MCF 10A (cell line): ENCODE measurements at regions not wholly inside any gene's neighbourhood (a gene's known extent, or its start where the extent isn't known, plus 50 kb on each side); places are given as distances from the start of the nearest gene placed in this dataset.

ENCODE experiments used
- BruUV-seq: library from RNA; stranded (reverse); fragments of 400-500 nt; replicated peaks from 2 replicates; lab custom pipeline; 2021; lab: Mats Ljungman, UMichigan
- CTCF ChIA-PET: fragments of 300-600 bp; sonication (Branson Sonifier 250); formaldehyde crosslinking; extraction: SDS; loops from one replicate; lab custom pipeline; 2021; ENCODE audit warnings: antibody characterized with exemption, inconsistent platforms; lab: Yijun Ruan, JAX
- POLR2A ChIA-PET: fragments of 300-600, 350-650 bp; sonication (Branson Sonifier 250); formaldehyde crosslinking; extraction: SDS; loops from one replicate; lab custom pipeline; 2020; ENCODE audit warnings: antibody characterized with exemption, inconsistent platforms; lab: Yijun Ruan, JAX
- DNase-seq: peaks from one replicate; pipeline ENCODE4 v3.0.0-alpha.2; 2018; ENCODE audit not compliant: unreplicated experiment
- H3K27ac Mint-ChIP-seq: one replicate; pipeline ENCODE4 v1.8.0; 2022; ENCODE audit warnings: mild to moderate bottlenecking, low read depth, mixed read lengths; ENCODE audit not compliant: unreplicated experiment
- H3K27me3 Mint-ChIP-seq: one replicate; pipeline ENCODE4 v1.8.0; 2022; ENCODE audit warnings: mixed read lengths; ENCODE audit not compliant: insufficient read depth, unreplicated experiment
- H3K36me3 Mint-ChIP-seq: one replicate; pipeline ENCODE4 v1.8.0; 2022; ENCODE audit warnings: mild to moderate bottlenecking, moderate library complexity, mixed read lengths; ENCODE audit not compliant: insufficient read depth, unreplicated experiment
- H3K4me1 Mint-ChIP-seq: one replicate; pipeline ENCODE4 v1.8.0; 2022; ENCODE audit warnings: mixed read lengths; ENCODE audit not compliant: insufficient read depth, unreplicated experiment
- H3K4me3 Mint-ChIP-seq: one replicate; pipeline ENCODE4 v1.8.0; 2022; ENCODE audit warnings: mild to moderate bottlenecking, moderate library complexity, mixed read lengths; ENCODE audit not compliant: unreplicated experiment
- H3K9me3 Mint-ChIP-seq: one replicate; pipeline ENCODE4 v1.8.0; 2022; ENCODE audit warnings: mixed read lengths; ENCODE audit not compliant: unreplicated experiment
- CTCF ChIP-seq: fragments of 200-600 bp; IDR thresholded peaks from one replicate; pipeline ENCODE4 v1.8.0; 2022; ENCODE audit warnings: antibody characterized with exemption, mild to moderate bottlenecking; ENCODE audit not compliant: unreplicated experiment
- intact Hi-C: fragments of 100-400 bp; cut with micrococcal nuclease; formaldehyde crosslinking; loops from 2 replicates; pipeline ENCODE4 v1.14.1; 2022

DNA sequence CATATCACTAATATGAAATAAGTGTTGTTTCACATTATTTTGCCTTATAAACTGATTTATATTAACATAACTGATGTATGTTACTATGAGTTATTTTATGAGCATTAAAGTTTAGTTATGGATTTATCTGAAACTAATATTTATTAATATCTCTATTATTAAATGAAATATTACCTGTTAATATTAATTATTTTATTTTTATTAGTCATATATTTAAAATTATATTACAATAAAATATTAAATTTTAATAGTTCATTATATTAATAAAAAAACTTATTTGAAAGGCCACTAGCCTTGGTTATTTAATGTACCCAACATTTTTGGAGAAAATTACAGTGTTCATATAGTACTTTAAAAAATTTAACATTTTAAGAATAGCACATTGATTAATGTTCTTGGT lies 1643.4 kb upstream of the MIR17HG start:
- DNase-seq, result no peak
- H3K27ac Mint-ChIP-seq, result no peak overlapping the region
- ChIA-PET POLR2A (no interaction called here), CTCF (interaction anchor here (0.7 kb wide), 1 partner anchor 252 kb away, joined by 3 read pairs; no protein-coding TSS in a partner anchor)
- peaks cover 5% of the 10 kb centered on the region for H3K36me3 Mint-ChIP-seq
- intact Hi-C loops, result no loop called here
- H3K9me3 Mint-ChIP-seq, result peaks cover 8% of the 10 kb centered on the region
- no peaks in the 10 kb centered on the region for H3K4me1 Mint-ChIP-seq
- BruUV-seq, result no TSS peak
- H3K27me3 Mint-ChIP-seq, result no peaks in the 10 kb centered on the region
- no peak for TF ChIP-seq CTCF
- H3K4me3 Mint-ChIP-seq, result no peak overlapping the region

- Mint-ChIP-seq H3K36me3 (no peaks in the 10 kb centered on the region), H3K27ac (no peak overlapping the region), H3K9me3 (peaks cover 8% of the 10 kb centered on the region), H3K27me3 (no peaks in the 10 kb centered on the region), H3K4me1 (no peaks in the 10 kb centered on the region), H3K4me3 (no peak overlapping the region)
- TF ChIP-seq CTCF, result no peak
- POLR2A ChIA-PET, result no interaction called here
- DNase-seq, result no peak
- intact Hi-C loops, result no loop called here
- CTCF ChIA-PET, result interaction anchor here (0.6 to 0.8 kb wide), 2 partner anchors 69 to 217 kb away, joined by 3 read pairs; no protein-coding TSS in a partner anchor
- BruUV-seq, result no TSS peak
Observed at GRCh38 chr13:89708013-89708412, 1639.5 kb upstream of the MIR17HG start.

DNA sequence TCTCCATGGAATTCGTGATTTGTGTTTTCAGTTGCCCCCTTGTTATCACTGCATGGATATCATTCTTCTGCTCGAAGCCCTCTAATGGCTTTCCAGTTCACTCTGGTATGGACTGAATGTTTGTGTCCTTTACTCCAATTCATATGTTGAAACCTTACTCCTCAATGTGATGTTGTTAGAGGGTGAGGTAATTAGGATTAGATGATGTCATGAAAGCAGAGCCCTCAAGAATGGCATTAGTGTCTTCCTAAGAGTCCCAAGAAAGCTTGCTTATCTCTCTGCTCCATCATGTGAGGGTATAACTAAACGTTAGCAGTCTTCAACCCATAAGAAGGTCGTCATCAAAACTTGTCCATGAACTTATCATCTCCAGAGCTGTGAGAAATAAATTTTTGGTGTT lies 1626.3 kb upstream of the MIR17HG start:
- no peak for DNase-seq
- Mint-ChIP-seq H3K36me3 (no peaks in the 10 kb centered on the region), H3K9me3 (no peaks in the 10 kb centered on the region), H3K4me1 (no peaks in the 10 kb centered on the region), H3K27ac (no peak overlapping the region), H3K4me3 (no peak overlapping the region), H3K27me3 (no peaks in the 10 kb centered on the region)
- BruUV-seq, result no TSS peak
- intact Hi-C loops, result no loop called here
- ChIA-PET CTCF (no interaction called here), POLR2A (interaction anchor here (1.3 kb wide), 1 partner anchor 495 kb away, joined by 3 read pairs; no protein-coding TSS in a partner anchor)
- no peak for TF ChIP-seq CTCF

- ChIA-PET POLR2A (no interaction called here), CTCF (interaction anchor here (1.5 kb wide), 1 partner anchor 198 kb away, joined by 3 read pairs; no protein-coding TSS in a partner anchor)
- H3K4me3 Mint-ChIP-seq, result no peak overlapping the region
- peak overlapping the region; percentile 86 for H3K27ac Mint-ChIP-seq
- TF ChIP-seq CTCF, result no peak
- H3K36me3 Mint-ChIP-seq, result no peaks in the 10 kb centered on the region
- no peaks in the 10 kb centered on the region for H3K9me3 Mint-ChIP-seq
- intact Hi-C loops, result no loop called here
- no TSS peak for BruUV-seq
- DNase-seq, result peak; percentile 92
- H3K27me3 Mint-ChIP-seq, result no peaks in the 10 kb centered on the region
- H3K4me1 Mint-ChIP-seq, result peaks cover 8% of the 10 kb centered on the region
Observed at GRCh38 chr13:89726690-89727435, 1620.6 kb upstream of the MIR17HG start.
